H9 (cell line): ENCODE measurements at regions not wholly inside any gene's neighbourhood (a gene's known extent, or its start where the extent isn't known, plus 50 kb on each side); places are given as distances from the start of the nearest gene placed in this dataset.

Experiments
- DNase-seq: peaks from one replicate; pipeline ENCODE4 v3.0.0-alpha.2; 2017
- H2AFZ ChIP-seq: one replicate; pipeline ENCODE4 v1.6.1; 2013; ENCODE audit warnings: mild to moderate bottlenecking, low read length, control low read depth, moderate library complexity
- H2AK5ac ChIP-seq: 2 replicates; pipeline ENCODE4 v1.6.1; 2013; ENCODE audit warnings: low read length, control low read depth, mixed read lengths; ENCODE audit not compliant: insufficient read length
- H2BK120ac ChIP-seq: one replicate; pipeline ENCODE4 v1.6.1; 2013; ENCODE audit warnings: low read depth, mild to moderate bottlenecking, low read length, control low read depth, inconsistent platforms; ENCODE audit not compliant: poor library complexity, severe bottlenecking
- H2BK12ac ChIP-seq: 2 replicates; pipeline ENCODE4 v1.6.1; 2013; ENCODE audit warnings: low read length, control low read depth, mixed read lengths, low read depth; ENCODE audit not compliant: insufficient read length
- H2BK15ac ChIP-seq: 2 replicates; pipeline ENCODE4 v1.6.1; 2013; ENCODE audit warnings: low read depth, low read length, control low read depth
- H2BK20ac ChIP-seq: one replicate; pipeline ENCODE4 v1.6.1; 2013; ENCODE audit warnings: low read depth, mild to moderate bottlenecking, low read length, control low read depth, inconsistent platforms; ENCODE audit not compliant: poor library complexity, severe bottlenecking
- H2BK5ac ChIP-seq: 2 replicates; pipeline ENCODE4 v1.6.1; 2013; ENCODE audit warnings: low read length, control low read depth, mixed read lengths; ENCODE audit not compliant: insufficient read length
- H3K14ac ChIP-seq: 2 replicates; pipeline ENCODE4 v1.6.1; 2013; ENCODE audit warnings: low read length, control low read depth; ENCODE audit not compliant: insufficient read depth
- H3K18ac ChIP-seq: 2 replicates; pipeline ENCODE4 v1.6.1; 2013; ENCODE audit warnings: low read depth, mild to moderate bottlenecking, mixed read lengths, low read length, control low read depth; ENCODE audit not compliant: insufficient read length
- H3K23ac ChIP-seq: 2 replicates; pipeline ENCODE4 v1.6.1; 2013; ENCODE audit warnings: low read length, control low read depth, mixed read lengths, low read depth; ENCODE audit not compliant: insufficient read length
- H3K23me2 ChIP-seq: 2 replicates; pipeline ENCODE4 v1.6.1; 2013; ENCODE audit warnings: low read depth, mild to moderate bottlenecking, mixed read lengths, low read length, control low read depth; ENCODE audit not compliant: insufficient read length, poor library complexity, severe bottlenecking
- H3K27ac ChIP-seq: 2 replicates; pipeline ENCODE4 v1.5.1; 2013; ENCODE audit warnings: low read length, control low read depth, mixed read lengths, low read depth; ENCODE audit not compliant: insufficient read length
- H3K27me3 ChIP-seq: 2 replicates; pipeline ENCODE4 v1.6.1; 2013; ENCODE audit warnings: low read length, control low read depth, inconsistent platforms; ENCODE audit not compliant: insufficient read depth
- H3K4ac ChIP-seq: 2 replicates; pipeline ENCODE4 v1.6.1; 2013; ENCODE audit warnings: low read depth, mild to moderate bottlenecking, control low read depth, inconsistent platforms, low read length, moderate library complexity
- H3K4me1 ChIP-seq: 2 replicates; pipeline ENCODE4 v1.6.1; 2013; ENCODE audit warnings: low read length, control low read depth, inconsistent platforms; ENCODE audit not compliant: insufficient read depth
- H3K4me2 ChIP-seq: 2 replicates; pipeline ENCODE4 v1.6.1; 2013; ENCODE audit warnings: low read length, control low read depth, mixed read lengths; ENCODE audit not compliant: insufficient read length, insufficient read depth
- H3K56ac ChIP-seq: 2 replicates; pipeline ENCODE4 v1.6.1; 2013; ENCODE audit warnings: low read depth, mild to moderate bottlenecking, mixed read lengths, low read length, control low read depth; ENCODE audit not compliant: insufficient read length
- H3K79me1 ChIP-seq: 2 replicates; pipeline ENCODE4 v1.6.1; 2013; ENCODE audit warnings: low read depth, mild to moderate bottlenecking, moderate library complexity, low read length, control low read depth, inconsistent platforms; ENCODE audit not compliant: insufficient read depth, poor library complexity, severe bottlenecking
- H3K79me2 ChIP-seq: 2 replicates; pipeline ENCODE4 v1.6.1; 2013; ENCODE audit warnings: low read length, control low read depth, inconsistent platforms; ENCODE audit not compliant: insufficient read depth
- H3K9ac ChIP-seq: 2 replicates; pipeline ENCODE4 v1.6.1; 2013; ENCODE audit warnings: low read length, control low read depth, mixed read lengths; ENCODE audit not compliant: insufficient read length; ENCODE audit errors: extremely low read depth
- H3K9me3 ChIP-seq: one replicate; pipeline ENCODE4 v1.6.1; 2013; ENCODE audit warnings: low read depth, low read length, inconsistent platforms; ENCODE audit not compliant: control insufficient read depth
- H3T11ph ChIP-seq: one replicate; pipeline ENCODE4 v1.6.1; 2013; ENCODE audit warnings: mild to moderate bottlenecking, low read length, control low read depth, inconsistent platforms
- H4K20me1 ChIP-seq: one replicate; pipeline ENCODE4 v1.6.1; 2013; ENCODE audit not compliant: control insufficient read depth, insufficient read length, insufficient read depth
- H4K5ac ChIP-seq: 2 replicates; pipeline ENCODE4 v1.6.1; 2013; ENCODE audit warnings: low read depth, mild to moderate bottlenecking, mixed read lengths, low read length, control low read depth; ENCODE audit not compliant: insufficient read length
- H4K8ac ChIP-seq: replicated peaks from 2 replicates; pipeline ENCODE4 v1.6.1; 2013; ENCODE audit warnings: low read length, control low read depth, mixed read lengths, low read depth; ENCODE audit not compliant: insufficient read length
- H4K91ac ChIP-seq: 2 replicates; pipeline ENCODE4 v1.6.1; 2013; ENCODE audit warnings: low read depth, mild to moderate bottlenecking, moderate library complexity, mixed read lengths, low read length, control low read depth; ENCODE audit not compliant: insufficient read length
- H3K27ac Mint-ChIP-seq, 3 experiments: 2 replicates in 2 of 3; 3 replicates in 1 of 3; pipeline ENCODE4 v1.8.0; 2020 to 2021; ENCODE audit warnings: mixed read lengths in 3 of 3, mild to moderate bottlenecking in 1 of 3, moderate library complexity in 1 of 3
- H3K27me3 Mint-ChIP-seq: 2 replicates; pipeline ENCODE4 v1.8.0; 2021; ENCODE audit warnings: low read depth, mild to moderate bottlenecking, moderate library complexity, mixed read lengths
- H3K36me3 Mint-ChIP-seq, 3 experiments: 2 replicates in 2 of 3; 3 replicates in 1 of 3; pipeline ENCODE4 v1.8.0; 2020 to 2021; ENCODE audit warnings: low read depth in 3 of 3, mixed read lengths in 3 of 3; ENCODE audit not compliant: insufficient read depth in 1 of 3
- H3K4me1 Mint-ChIP-seq, 2 experiments: 2 replicates each; pipeline ENCODE4 v1.8.0; 2020; ENCODE audit warnings: mixed read lengths in 2 of 2
- H3K4me3 Mint-ChIP-seq, 2 experiments: 2 replicates in 1 of 2; 3 replicates in 1 of 2; pipeline ENCODE4 v1.8.0; 2020 to 2021; ENCODE audit warnings: mild to moderate bottlenecking in 2 of 2, mixed read lengths in 2 of 2, moderate library complexity in 1 of 2
- H3K9me3 Mint-ChIP-seq, 2 experiments: 2 replicates in 1 of 2; 3 replicates in 1 of 2; pipeline ENCODE4 v1.8.0; 2020; ENCODE audit warnings: mild to moderate bottlenecking in 2 of 2, mixed read lengths in 2 of 2, moderate library complexity in 1 of 2
- TF ChIP-seq, protein P1 (sequence below): fragments of 200-600 bp; sonication (generic); conservative IDR thresholded peaks from 3 replicates; pipeline ENCODE4 v1.8.0; 2021; ENCODE audit warnings: antibody characterized with exemption, mild to moderate bottlenecking

DNA sequence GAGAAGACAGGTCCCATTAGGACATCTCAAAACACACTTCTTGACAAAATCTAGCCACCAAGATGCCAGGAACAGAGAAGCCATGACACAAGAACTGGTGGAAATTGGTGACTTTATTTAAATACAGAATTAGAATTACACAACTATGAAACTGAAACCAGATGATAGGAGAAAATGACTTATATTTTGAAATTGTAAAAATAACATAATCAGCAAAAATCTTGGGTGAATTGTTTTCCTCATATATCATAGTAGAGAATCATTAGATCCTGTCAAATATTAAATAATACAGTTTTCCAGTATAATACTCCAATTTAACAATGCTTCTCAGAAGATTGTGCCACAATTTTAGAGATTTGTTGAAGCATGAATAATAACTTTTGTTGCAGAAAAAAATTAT is 81.5 kb upstream of the MROH9 start:
- no peak overlapping the region for H3K23ac ChIP-seq
- TF ChIP-seq, protein P1, sequence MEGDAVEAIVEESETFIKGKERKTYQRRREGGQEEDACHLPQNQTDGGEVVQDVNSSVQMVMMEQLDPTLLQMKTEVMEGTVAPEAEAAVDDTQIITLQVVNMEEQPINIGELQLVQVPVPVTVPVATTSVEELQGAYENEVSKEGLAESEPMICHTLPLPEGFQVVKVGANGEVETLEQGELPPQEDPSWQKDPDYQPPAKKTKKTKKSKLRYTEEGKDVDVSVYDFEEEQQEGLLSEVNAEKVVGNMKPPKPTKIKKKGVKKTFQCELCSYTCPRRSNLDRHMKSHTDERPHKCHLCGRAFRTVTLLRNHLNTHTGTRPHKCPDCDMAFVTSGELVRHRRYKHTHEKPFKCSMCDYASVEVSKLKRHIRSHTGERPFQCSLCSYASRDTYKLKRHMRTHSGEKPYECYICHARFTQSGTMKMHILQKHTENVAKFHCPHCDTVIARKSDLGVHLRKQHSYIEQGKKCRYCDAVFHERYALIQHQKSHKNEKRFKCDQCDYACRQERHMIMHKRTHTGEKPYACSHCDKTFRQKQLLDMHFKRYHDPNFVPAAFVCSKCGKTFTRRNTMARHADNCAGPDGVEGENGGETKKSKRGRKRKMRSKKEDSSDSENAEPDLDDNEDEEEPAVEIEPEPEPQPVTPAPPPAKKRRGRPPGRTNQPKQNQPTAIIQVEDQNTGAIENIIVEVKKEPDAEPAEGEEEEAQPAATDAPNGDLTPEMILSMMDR, result no peak
- no peak overlapping the region for H4K8ac ChIP-seq
- no peaks in the 10 kb centered on the region for H3K4me1 Mint-ChIP-seq
- H4K5ac ChIP-seq, result no peak overlapping the region
- no peaks in the 10 kb centered on the region for H3K27me3 ChIP-seq
- H3K4me3 Mint-ChIP-seq, result no peak overlapping the region
- H3K4ac ChIP-seq, result no peak overlapping the region
- no peak overlapping the region for H3K56ac ChIP-seq
- H2AFZ ChIP-seq, result no peak overlapping the region
- H3K79me1 ChIP-seq, result no peaks in the 10 kb centered on the region
- H3K14ac ChIP-seq, result no peak overlapping the region
- no peak overlapping the region for H2AK5ac ChIP-seq
- no peaks in the 10 kb centered on the region for H3K4me1 ChIP-seq
- no peaks in the 10 kb centered on the region for H3K9me3 ChIP-seq
- H3K4me2 ChIP-seq, result no peak overlapping the region
- no peaks in the 10 kb centered on the region for H3K23me2 ChIP-seq
- H2BK20ac ChIP-seq, result no peak overlapping the region
- no peak overlapping the region for H2BK5ac ChIP-seq
- no peak overlapping the region for H3K18ac ChIP-seq
- no peaks in the 10 kb centered on the region for H3K9me3 Mint-ChIP-seq
- DNase-seq, result no peak
- H3K36me3 Mint-ChIP-seq, result no peaks in the 10 kb centered on the region
- H3K79me2 ChIP-seq, result no peaks in the 10 kb centered on the region
- H4K91ac ChIP-seq, result no peak overlapping the region
- no peak overlapping the region for H2BK120ac ChIP-seq
- H2BK12ac ChIP-seq, result no peak overlapping the region
- H2BK15ac ChIP-seq, result no peak overlapping the region
- no peak overlapping the region for H3T11ph ChIP-seq
- H3K27me3 Mint-ChIP-seq, result peaks cover 12% of the 10 kb centered on the region
- H3K27ac Mint-ChIP-seq, result no peak overlapping the region
- H3K9ac ChIP-seq, result no peak overlapping the region
- H3K27ac ChIP-seq, result no peak overlapping the region
- no peaks in the 10 kb centered on the region for H4K20me1 ChIP-seq
